NOMO-1 treated with dmso at 0.1 percent for 144 hours (cell line): ENCODE measurements at regions not wholly inside any gene's neighbourhood (a gene's known extent, or its start where the extent isn't known, plus 50 kb on each side); places are given as distances from the start of the nearest gene placed in this dataset.
"Not testable (repeated sequence)": the region's sequence is repeated elsewhere in the genome, so short reads cannot be mapped to it uniquely, and the experiment has no call there.

Experiments used
- DNase-seq: peaks from one replicate; lab custom pipeline; 2025; ENCODE audit not compliant: unreplicated experiment; lab: John Stamatoyannopoulos, UW

- no peak for DNase-seq
Observed at GRCh38 chr6:40849546-40849945, 189.5 kb downstream of the UNC5CL start.

- DNase-seq: no peak
Observed at GRCh38 chr6:40848868-40849514, 190.0 kb downstream of the UNC5CL start.

GRCh38 chr6:40848038-40848437 is 191.0 kb downstream of the UNC5CL start:
- no peak for DNase-seq

GRCh38 chr6:40845553-40845952 is 193.5 kb downstream of the UNC5CL start:
- DNase-seq: peak; percentile 1

- DNase-seq: no peak
Observed at GRCh38 chr6:40844246-40844645, 194.8 kb downstream of the UNC5CL start.

- DNase-seq: no peak
Observed at GRCh38 chr6:40841721-40842120, 197.3 kb downstream of the UNC5CL start.

GRCh38 chr6:40832691-40833090 is 206.3 kb downstream of the UNC5CL start:
- DNase-seq: no peak

- DNase-seq: no peak
Observed at GRCh38 chr6:40831381-40831780, 207.6 kb downstream of the UNC5CL start.

GRCh38 chr6:40825102-40825501 is 213.9 kb downstream of the UNC5CL start:
- DNase-seq: no peak

- DNase-seq: not testable (repeated sequence)
Observed at GRCh38 chr6:40823917-40824891, 214.8 kb downstream of the UNC5CL start.

GRCh38 chr6:40822619-40823018 is 216.4 kb downstream of the UNC5CL start:
- no peak for DNase-seq

- no peak for DNase-seq
Observed at GRCh38 chr6:40819182-40819834, 219.7 kb downstream of the UNC5CL start.

GRCh38 chr6:40817369-40817768 is 221.7 kb downstream of the UNC5CL start:
- no peak for DNase-seq

- DNase-seq: no peak
Observed at GRCh38 chr6:40816601-40817000, 222.4 kb downstream of the UNC5CL start.

- DNase-seq: no peak
Observed at GRCh38 chr6:40815731-40816130, 223.3 kb downstream of the UNC5CL start.

GRCh38 chr6:40810171-40810570 is 223.0 kb upstream of the LRFN2 start:
- DNase-seq: no peak

- DNase-seq: no peak
Observed at GRCh38 chr6:40809627-40810026, 222.5 kb upstream of the LRFN2 start.

GRCh38 chr6:40807484-40807883 is 220.3 kb upstream of the LRFN2 start:
- no peak for DNase-seq

GRCh38 chr6:40806256-40806864 is 219.2 kb upstream of the LRFN2 start:
- no peak for DNase-seq

GRCh38 chr6:40805336-40805735 is 218.2 kb upstream of the LRFN2 start:
- DNase-seq: no peak

- no peak for DNase-seq
Observed at GRCh38 chr6:40804905-40805304, 217.7 kb upstream of the LRFN2 start.
